Islet precursor cell (in vitro differentiated cells): ENCODE measurements at regions not wholly inside any gene's neighbourhood (a gene's known extent, or its start where the extent isn't known, plus 50 kb on each side); places are given as distances from the start of the nearest gene placed in this dataset.
A peak's percentile ranks its signal among the peaks of the same experiment; 100 is the strongest.

Experiments used
- DNase-seq: peaks from one replicate; pipeline ENCODE4 v3.0.0-alpha.2; 2018

DNA sequence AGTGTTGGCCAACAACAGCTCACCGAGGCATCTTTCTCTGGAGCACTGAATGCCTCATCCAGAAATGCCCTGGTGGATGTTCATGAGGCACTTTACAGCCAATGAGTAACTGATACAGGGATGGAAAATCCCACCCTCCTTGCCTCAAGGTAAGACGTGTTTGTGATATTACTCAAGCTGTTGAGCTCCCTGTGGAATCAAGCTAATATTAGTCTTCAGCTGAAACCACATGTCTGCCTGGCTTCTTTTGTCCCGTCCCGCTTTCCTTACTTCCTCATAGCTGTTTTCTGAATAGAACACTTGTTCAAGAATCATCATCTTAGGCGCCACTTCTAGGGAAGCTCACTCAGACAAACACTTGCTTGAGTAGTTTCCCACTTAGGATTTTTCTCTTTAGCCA is 422.4 kb downstream of the INHBA start:
- DNase-seq, result no peak

DNA sequence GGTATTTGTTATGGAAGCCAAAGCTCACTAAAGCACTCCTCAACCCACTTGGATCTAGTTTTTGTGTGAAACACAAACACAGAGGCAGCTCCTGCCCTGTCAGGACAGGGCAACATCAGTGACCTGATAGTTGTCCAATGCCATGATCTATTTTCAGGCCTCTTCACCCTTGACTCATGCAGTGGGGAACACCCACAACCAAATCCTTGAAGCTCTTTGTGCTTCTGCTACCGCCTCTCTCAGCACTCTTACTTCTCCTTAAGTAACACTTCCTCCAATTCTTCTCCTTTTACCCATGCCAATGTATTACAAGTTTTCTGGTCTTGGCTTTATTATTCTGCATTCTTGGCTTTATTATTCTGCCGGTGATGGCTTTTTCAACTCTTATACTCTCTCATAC is 425.3 kb downstream of the INHBA start:
- DNase-seq, result no peak

DNA sequence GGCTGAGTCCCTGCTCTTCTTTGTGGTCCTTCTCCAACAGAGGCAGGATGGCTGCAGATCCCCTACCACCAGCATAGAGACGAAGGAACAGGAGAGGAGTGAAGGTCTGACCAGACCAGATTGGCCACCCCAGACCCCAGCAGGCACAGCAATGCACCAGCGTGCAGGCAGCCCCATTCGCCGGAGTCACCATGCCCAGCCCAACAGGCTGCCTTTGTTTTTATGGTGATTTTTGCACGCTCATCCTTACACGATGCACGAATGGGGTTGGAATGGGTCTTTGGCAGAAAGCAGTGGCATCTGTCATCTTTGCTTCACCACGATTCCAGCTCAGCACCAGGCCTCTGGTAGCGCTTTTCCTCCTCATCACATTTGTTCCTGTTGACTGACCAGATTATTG is 427.6 kb downstream of the INHBA start:
- no peak for DNase-seq

DNA sequence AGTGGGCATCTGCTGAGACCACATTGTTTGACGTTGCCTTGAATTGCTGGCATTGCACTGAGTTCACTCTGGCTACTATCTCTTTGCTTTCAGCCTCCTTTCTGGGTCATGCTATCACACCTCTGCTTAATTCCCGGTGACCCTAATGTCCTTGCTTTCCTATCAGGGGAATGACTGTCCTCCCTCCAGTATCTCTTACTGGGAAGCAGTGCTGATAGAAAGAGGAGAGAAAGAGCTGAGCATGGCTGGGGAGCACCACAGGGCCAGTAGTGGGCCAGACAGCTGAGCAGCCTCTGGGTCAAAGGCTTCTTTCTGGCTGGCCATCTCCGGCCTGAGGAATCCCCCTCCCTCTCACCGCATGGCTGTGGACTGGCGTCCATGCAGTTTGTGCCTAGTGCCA is 428.7 kb downstream of the INHBA start:
- no peak for DNase-seq

DNA sequence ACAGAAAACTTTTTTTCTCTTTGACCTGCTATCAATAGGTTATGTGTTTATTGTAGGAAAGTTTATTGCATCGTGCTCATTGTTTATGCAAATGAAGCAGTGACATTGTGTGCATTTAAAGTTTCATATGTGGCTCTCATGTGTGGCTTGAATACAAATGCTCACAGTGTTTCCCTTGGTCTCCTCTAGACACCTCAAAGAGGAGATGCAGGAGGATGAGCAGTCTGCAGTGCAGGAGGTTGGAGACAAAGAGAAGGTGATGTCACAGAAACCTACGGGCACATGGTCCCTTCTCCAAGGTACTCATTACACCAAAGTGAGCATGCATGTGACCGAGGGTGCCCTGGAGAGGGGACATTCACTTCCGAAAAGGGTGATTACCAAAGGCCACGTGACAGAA is 430.2 kb downstream of the INHBA start:
- no peak for DNase-seq

DNA sequence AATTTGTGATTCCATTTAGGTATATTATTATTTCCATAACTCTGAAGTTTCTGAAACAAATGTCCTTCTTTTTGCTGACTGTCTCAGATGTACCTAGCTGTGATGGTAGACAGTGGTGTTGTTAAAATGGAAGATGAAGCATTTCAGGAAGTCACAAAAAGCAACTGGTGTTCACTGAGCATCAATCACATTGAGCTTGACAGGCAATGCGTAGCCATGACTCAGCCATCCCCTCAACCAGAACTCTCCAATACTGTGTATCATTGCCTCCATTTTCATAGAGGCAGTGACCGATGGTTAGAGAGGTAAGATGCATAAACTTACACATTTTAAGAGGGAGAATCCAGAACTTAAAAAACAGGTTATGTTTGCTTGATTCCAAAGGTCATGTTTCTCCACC is 434.0 kb downstream of the INHBA start:
- DNase-seq, result no peak

DNA sequence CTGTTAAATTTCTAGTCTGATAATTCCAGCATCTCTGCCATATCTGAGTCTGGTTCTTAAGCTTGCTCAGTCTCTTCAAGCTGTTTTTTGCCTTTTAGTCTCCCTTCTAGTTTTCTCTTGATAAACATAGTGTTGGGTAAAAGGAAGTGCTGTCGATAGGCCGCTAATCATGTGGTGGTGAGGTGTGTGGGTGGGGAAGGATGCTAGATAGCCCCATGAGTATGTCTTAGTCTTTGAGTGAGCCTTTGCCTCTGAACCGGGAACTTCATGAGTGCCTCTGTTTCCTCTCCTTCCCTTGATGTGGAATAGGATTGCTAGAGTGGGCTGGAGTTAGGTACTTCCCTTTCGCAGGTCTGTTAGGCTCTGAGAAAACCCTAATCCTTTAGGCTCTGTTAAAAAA is 441.8 kb downstream of the INHBA start:
- no peak for DNase-seq

DNA sequence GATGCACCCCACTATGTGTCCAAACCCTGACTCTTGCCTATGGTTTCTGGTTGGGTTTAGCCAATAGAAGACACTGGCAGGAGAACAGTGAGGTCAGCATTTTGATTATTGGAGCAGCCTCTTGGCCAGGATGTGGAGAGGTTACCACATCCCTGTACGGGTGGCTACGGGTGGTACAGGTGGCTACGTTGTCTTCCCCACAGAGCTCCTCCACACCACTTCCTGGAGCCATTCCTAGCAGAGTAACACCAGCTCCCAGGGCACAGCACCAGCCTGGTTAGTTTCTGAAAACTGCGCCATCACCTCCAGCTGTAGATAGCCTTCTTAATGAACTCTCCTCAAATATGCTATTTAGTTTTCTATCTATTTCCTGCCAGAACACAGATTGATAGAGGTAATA is 445.2 kb downstream of the INHBA start:
- no peak for DNase-seq

DNA sequence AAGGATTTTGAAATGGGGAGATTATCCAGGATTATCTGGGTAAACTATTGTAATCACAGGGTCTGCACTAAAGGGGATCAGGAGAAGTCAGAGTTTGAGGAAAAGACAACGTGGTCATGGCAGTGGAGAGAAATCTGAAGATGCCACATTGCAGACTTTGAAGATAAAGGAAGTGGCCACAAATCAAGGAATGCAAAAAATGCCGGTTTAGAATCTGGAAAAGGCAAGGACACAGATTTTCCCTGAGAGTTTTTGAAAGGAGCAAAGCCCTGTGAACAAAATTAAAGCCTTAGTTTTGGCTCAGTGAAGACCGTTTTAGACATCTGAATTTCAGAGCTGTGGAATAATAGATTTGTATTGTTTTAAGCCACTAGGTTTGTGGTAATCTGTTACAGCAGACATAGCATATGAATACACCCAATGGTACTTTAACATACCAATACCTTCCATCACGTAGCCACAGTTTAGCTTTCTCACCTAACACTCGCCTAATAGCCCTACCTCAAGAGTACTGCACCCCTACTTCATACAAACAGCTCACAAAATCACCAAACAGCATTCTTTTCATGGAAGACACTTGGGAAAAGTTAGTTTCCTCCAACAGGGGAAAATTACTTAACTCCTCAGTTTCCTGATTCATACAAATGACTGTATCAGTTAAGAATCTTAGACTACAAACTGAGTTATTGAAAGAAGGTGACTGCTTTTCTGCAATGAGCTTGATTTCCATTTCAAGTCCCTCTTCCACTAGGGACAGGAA is 446.5 kb downstream of the INHBA start:
- no peak for DNase-seq

DNA sequence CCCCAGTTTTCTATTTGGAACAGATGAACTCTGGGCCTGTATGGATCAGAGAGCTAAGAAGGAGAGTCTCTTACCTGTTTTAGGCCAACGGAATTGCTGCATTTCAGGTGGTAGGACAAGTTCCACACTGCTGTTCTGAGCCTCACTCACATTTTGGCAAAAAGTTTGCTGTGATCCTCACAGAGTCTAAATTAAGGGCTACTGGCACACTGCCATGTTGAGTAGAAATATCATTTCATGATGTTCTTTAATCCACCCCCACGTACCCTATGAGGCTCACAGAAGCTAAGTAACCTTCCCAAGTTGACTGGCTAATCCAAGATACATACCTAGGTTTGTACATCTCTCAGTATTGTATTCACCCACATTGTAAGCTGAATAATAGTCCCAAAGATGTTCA is 447.2 kb downstream of the INHBA start:
- no peak for DNase-seq

DNA sequence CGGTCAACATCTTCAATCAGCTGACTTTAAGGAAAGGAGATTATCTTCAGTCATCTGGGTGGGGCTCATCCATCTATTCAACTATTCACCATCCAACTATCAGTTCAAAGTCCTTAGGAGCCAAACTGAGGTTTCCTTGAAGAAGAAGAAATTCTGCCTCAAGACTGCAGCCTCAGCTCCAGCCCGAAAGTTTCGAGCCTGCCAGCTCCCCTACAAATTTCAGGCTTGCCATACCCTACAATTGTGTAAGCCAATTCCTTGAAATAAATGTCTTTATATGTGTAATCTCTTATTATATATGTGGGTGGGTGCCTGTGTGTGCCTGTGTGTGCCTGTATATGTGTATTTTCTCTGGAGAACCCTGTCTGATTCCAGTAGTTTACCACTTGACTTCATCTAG is 447.8 kb downstream of the INHBA start:
- DNase-seq, result no peak

DNA sequence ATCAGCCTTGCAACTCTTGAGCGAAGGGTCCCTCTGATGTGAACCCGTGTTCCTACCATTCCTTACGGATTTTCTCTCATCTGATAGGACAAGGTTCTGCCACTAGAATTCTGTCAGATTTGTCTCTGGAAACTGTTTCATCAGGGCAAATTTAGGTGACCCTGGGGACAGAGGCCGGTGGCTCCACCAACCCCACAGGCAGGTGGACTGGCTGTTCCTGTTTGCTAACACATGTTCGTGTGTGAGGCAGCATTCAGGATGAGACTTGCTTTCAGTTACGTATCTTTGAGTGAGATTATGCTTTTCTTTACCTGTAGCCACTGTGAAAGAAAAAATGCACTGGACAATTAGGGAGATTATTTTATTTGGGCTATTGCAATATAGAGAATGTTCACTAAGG is 449.9 kb downstream of the INHBA start:
- DNase-seq, result no peak

DNA sequence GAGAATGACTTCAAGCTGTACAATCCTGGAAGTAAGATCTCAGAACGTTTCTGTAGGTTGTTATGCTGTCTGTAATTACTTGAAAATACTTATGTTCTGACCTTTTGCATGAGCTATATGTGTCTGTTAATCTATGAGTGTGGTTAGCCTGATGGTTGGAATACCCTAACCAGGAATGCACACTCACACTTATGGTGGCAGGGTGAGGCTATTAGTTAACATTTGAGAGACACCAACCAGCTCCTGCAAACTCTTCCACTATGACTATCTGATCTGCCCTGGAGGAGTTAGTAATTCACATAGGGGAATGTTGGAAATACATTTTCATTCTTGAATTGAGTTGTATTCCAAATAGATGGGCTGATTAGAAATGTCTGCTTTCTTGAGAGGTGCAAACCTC is 450.3 kb downstream of the INHBA start:
- DNase-seq, result no peak

DNA sequence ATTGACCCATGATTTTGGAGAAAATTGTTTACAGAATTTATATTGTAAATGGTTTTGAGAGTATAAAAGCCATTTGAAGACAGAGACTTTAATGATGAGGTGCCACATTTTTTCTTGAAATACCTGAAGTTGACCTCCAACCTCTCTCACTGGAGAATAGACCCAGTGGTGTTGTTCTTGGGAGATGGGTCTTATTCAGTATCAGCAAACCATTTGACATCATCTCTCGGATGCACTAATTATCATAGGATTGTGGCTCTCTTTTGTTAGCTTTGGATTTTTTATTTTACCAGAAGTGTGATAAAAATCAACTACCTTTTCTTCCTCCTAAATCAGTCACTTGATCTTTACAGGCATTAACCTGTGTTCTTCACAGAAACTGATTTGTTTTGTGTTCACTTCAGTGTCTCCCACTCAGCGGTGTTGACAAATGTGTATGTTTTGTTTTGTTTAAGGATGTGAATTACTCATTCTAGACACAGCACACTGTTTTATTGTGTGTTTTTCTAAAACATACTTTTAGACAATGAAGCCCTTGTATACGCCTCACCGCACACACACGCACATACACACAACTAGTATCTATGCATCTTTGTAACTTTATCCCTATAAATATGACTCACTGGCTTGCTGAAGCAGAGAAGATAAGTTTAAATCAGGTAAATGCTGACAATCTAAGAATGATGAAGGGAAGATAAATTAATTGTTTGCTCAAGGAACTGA is 455.6 kb downstream of the INHBA start:
- no peak for DNase-seq

DNA sequence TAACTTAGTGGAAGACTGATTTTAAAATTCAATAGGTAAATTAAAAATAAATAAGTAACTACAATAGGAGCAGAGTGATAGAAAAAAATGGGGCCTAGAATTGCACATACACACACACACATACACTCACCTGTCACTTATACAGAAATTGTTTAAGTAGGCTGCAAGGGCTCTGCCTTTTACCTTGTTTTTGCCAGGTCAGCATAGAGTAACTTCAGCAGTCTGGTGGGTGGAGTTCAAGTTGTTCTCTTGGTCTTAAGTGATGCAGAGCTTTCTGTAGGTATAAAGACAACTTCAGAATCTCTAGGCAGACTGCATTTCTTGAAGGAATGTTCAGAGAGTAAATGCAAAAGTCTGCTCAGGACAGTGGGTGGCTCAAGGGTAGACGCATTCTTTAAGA is 457.0 kb downstream of the INHBA start:
- no peak for DNase-seq

DNA sequence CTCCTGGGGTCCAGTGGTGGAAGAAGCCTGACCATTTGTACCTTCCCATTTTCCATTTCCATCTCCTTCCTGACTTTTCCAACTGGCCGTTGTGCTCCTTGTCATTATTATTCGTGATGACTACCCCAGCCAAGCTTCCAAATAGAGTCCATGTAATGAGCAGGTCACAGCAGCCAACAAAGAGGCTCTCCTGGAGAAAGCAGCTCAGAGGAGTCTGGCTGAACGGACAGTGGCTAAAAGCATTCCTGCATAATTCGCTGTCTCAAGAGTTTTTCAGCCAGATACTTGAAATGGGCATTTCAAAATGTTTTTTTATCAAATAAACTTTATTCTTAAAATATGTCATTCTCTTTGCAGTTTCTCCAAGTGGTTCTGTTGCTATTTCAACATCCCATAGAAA is 458.6 kb downstream of the INHBA start:
- DNase-seq, result peak; percentile 92

DNA sequence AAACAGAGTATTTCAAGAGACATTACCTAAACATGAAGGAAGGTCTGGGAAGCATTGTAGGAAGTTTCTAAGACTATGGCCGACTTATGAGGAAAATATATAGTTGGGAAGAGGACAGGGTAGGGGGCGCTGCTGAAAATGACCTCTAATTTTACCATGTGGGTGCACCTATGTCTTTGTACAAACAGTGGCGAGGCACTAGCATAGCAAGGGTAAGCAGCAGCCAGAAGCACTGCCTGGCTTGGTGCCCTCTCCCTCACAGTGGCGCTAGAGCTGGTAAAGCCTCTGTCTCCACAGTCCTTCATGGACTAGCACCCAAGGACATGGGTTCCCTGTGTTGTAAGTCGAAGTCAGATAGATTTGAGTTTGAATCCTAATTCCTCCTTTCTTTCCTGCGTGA is 461.2 kb downstream of the INHBA start:
- DNase-seq, result no peak

DNA sequence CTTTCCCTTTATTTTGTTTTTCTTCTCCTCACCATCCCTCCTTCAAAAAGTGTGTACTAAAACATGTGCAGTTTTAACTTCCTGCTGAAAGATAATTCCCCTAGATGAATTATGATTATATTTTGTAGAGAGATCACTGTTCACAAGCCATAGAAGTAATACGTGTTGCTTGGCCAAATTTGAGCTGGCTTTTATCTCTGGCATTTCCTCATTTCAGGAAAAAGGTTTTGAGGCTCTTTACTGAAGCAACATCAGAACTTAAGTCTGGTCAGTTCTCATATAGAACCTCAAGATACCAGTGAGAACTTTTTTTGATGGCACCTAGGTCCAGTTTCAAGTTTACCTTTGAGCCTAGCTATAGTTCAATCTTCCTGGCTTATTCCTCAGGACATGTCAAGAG is 463.3 kb downstream of the INHBA start:
- no peak for DNase-seq

DNA sequence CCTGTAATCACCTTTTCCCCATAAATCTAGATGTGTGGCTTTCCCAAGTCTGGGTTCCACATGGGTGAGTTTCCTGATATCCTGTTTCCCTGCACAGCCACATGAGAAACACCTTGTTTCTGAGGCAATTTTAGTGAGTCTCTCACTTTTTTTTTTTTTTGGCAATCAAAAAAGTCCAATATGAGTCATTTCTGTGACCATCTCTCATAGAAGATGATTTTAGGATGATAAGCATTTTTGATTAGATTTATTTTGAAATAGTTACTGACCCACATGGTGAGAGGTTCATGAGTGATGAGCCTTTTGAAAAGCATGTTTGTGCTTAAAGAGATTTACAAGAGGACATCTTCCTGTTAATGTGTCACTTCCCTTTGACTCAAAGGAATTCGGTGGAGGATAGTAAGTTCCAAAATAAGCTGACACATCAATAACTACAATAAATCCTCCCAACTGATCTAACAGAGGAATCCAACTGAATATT is 464.0 kb downstream of the INHBA start:
- no peak for DNase-seq

DNA sequence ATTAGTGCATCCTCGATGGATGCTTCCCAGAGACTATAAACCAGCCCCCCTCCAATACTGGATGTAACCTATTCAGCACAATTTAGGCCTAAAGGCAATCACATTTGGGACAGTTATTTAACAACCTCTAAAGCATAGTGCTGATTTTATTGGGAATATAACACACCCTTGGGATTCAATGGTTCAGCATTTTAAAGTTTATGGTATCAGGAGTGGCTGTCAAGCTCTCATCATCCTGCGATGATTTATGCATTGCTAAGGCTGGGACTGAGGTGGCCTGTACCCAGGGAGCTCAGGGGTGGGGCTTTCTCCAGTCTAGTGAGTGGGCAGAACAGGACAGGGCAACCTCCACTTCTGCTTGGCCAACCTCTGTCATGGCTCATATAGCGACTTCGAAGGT is 464.9 kb downstream of the INHBA start:
- no peak for DNase-seq

DNA sequence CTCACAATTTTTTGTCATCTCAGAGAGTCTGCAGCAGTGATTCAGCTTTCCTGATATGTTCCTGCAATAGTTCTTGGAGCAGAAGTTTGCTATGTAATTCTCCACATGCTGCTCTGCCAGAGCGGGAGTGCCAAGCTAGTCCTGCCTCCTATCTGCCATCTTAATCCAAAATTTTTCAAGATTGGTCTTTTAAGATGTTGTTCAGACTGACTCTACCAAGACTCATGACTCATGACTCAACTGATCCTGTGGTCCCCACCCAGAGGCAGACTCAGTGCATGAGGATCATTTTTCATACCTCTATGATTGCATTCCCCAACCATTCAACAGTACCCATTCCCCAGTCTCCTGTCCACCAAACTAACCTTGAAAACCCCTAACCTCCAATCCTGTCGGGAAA is 470.8 kb downstream of the INHBA start:
- DNase-seq, result no peak

DNA sequence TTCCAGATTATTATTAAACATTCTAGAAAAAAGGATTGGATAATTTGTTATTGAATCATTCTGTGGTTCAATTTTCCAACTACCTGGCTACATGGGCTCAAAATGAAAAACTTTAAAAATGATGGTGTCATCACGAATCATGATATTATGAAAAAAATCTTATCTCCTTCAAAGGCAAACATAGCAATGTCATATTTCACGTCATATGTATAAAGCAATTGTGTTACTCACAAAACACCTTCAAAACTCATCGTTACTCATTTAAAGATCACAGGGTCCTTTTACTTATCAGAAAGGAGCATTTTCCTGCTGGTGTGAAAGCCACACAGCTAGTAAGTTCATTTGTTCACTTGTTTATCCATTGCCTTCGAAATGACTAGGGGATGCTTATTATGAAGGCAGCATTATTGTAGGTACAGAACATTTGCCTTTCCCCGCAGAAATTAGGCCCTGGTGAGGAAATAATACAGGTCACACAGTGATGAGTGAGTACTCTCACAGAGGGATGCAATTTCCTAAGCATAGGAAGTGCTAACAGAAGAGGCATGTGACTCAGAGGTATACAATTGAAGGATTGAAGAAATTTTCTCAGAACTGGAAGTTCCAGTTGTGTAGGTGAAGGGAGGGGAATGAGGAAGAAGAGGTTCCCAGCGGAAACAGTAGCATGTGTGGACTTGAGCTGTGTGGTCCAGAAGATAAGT is 478.7 kb downstream of the INHBA start:
- no peak for DNase-seq

DNA sequence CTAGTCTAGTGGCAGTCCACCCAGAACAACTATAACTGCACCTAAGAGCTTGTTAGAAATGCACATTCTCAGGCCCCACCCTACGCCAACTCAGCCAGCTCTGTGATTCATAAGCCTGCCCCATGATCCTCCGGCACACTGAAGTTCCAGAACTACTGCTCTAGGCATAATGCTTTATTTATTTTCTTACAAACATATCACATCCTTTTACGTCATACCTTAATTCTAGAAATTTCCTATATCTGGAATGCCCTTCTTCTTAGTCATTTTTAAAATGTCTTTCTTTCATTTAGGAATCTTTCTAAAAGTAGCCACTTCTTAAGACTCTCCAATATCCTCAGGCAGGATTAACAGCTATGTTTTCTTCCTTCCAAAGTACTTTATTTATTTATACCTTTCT is 480.1 kb downstream of the INHBA start:
- DNase-seq, result no peak

DNA sequence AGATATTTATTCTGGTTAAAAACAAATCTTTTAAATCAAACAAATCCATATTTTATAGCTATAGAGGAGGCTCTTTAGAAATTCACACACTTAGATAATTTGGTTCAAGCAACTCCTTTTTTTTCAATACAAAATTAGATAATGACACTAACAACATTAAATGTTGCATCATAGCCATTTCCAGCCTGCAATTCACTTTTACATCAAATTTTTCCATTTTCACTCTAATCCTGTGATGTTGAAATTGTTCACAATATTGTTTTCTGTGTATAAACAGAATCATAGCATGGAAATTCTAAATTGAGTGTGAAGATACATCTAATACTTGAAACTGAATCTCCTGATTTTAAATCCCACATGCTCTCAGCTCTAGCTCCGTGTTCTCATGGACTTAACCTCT is 482.6 kb downstream of the INHBA start:
- no peak for DNase-seq
